ENCODE measurements at regions not wholly inside any gene's neighbourhood (a gene's known extent, or its start where the extent isn't known, plus 50 kb on each side); places are given as distances from the start of the nearest gene placed in this dataset.

DNA sequence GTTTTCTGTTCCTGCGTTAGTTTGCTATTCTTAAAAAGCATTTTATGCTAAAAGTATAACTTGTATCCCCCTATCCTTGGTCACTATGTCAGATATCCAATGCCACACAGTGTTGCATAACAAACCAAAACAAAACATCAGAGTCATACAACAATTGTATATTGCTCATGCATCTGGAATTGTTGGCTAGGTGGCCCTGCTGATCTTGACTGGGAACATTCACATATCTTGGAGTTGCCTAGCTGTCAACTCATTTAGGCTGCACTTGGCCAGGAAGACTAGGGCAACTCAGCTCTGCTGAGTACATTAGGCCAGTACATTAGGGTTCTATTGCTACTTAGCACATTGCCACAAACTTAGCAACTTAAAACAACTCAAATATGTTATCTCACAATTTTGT is 706.5 kb upstream of the UBE2E2 start:
- DNase-seq, result no peak

- no peak for DNase-seq
Measured at GRCh38 chr3:22506871-22507270, 696.3 kb upstream of the UBE2E2 start.

- DNase-seq, result no peak
Measured at GRCh38 chr3:22507709-22508108, 695.4 kb upstream of the UBE2E2 start.

DNA sequence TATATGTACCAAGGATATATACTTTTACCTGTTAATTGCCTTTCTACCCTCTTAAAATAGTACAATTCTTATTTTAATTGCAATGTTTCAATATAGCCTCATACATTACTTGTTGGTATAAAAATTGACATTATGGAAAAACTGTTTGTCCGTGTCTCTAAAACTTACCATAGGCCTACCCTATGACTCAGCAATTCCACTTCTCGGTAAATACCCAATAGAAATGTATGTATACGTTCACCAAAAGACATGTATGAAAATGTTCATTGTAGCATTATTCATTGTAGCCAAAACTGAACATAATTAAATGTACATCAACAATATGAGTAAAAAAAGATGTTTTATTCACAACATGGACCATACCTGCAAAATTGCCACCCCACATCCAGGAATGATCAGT is 679.2 kb upstream of the UBE2E2 start:
- DNase-seq, result no peak

DNA sequence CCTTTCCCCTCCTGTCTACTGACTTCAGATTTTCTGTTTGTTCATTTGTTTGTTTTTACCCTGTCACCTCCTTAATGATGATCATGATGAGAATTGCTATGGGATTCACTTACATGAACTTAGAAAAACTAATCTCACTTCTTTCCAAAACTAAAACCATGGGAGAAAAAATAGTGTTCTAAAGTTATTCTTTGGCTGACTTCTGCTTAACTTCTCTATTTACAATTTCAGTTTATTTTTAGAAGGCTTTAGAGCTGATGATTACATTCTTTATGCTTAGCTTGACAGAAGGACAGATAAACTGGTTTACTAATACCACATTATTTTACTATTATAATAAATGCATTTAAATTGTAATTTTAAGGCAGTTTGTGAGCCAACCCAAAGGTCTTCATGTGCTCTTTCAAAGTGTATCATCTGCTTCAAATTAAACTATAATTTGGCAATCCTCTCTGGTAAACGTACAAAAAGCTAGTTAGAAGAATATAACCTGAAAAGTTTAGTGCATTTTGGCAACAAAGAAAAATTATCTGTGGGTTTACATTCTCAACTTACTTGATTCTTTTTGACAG is 676.8 kb upstream of the UBE2E2 start:
- no peak for DNase-seq

DNA sequence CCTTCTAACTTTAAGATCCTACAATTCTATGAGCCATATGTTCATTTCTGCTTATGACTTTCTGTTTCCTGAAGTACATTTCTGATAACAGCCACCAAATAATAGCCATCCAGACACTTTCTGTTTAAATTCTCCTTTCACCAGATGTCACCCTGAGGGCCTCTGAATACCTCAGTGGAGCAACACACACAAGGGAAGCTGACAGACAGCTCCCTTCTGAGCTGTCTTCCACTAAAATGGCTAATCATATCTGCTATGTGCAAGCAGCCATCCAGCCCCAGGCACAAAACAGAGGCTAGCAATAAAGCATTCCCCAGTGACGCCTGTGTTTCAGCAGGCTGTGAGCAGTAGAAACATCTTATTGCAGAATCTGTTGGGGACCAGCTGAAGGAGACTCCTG is 666.6 kb upstream of the UBE2E2 start:
- DNase-seq, result no peak

DNA sequence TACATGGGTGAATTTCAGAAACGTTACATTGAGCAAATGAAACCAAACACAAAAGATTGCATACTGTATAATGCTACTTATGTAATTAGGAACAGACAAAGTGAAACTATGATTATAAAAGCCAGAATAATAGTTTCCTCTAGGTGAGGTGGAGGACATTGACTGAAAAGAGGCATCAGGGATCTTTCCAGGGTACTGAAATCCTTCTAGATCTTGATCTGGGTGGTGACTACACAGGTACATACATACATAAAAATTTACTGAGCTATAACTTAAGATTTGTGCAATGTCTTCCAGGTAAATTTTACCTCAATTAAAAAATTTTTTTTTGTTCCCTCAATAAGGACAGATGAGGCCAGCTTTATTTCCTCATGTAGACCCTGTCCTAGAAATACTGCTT is 665.6 kb upstream of the UBE2E2 start:
- no peak for DNase-seq

DNA sequence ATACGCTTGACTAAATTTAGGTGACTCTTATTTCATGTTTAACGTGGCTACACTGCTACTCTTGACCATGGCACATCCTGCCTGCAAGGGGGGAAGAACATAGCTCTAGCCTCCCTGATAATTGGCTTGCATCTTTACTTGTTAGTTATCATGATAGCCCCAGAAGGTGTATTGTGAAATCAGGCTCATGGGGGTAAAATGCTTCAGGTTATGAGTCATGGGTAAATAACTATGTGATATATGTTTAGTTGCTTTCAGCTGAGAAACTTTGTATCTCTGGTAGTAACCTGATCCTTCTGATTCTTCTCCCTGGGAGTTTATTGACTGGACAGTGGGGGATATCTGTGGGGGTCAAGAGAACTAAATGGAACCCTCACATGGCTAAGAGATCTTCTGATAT is 660.8 kb upstream of the UBE2E2 start:
- DNase-seq, result no peak

- no peak for DNase-seq
Measured at GRCh38 chr3:22555753-22556435, 647.2 kb upstream of the UBE2E2 start.

- no peak for DNase-seq
Measured at GRCh38 chr3:22565393-22565792, 637.7 kb upstream of the UBE2E2 start.

DNA sequence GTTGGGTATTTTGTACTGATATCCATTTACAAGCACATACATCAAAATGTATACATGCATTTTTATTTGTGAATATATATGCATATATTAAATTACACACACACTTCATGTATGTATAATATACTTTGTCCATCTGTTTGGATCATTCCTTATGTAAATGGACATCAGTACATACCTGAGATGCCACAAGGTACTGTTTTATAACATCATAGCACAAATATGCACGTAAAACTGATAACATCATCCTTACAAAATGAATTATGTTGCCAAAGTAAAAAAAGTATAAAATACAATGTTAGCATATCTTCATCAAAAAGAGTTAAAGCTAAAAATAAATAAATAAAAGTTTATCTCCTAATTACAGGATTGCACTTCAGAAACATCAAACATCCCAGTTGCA is 634.8 kb upstream of the UBE2E2 start:
- DNase-seq, result no peak

DNA sequence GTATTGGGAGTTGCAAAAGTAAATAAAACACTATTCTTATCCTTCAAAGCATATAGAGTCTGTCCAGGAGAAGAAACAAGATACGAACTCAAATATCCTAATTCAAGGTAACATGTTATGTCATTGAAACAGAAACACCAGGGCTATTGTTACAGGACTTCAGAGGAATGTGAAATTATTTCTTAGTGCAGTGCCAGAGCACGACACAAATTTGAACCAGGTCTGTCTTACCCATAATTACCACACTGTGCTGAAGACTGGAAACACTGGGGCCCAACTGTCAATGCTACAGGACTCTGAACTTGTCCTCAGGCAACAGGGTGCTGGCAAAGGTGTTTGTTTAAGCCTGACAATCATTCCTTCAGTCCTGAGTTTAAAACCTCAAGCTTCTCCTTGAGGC is 633.6 kb upstream of the UBE2E2 start:
- DNase-seq, result no peak

DNA sequence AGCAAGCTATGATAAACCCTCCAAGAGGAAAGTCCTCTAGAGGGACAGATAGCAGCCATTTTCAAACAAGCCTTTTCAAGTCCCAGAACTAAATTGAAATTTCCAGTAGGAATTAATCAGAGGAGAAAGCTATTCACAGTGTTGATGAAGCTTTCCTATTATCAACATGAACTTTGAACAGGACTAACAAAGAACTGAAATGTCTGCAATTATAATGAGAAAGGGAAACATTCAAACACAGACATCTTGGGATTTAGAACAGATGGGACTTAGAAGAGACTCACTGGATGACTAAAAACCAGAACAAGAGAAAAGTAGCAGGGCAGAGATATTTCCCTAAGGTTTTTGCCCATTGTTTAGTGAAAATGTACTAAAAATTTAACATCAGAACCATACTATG is 622.1 kb upstream of the UBE2E2 start:
- DNase-seq, result no peak

DNA sequence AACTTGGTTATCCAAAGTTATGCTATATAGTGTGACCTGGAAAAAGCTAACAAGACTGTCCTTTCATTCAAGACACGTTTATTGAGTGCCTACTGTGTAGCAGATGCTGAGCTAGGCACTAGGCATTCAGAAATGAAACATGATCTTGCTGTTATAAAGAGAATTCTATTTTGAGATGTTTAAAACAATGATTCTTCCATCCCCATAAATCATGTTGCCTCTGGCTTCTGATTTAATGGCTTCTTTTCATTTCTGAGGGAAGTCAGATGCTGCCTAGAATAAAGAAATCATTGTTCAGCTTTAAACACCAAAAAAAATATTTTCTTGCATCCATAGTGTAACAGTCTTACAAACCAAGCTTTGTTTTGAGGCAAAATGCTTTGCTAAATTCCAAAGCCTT is 620.9 kb upstream of the UBE2E2 start:
- DNase-seq, result peak; percentile 1

DNA sequence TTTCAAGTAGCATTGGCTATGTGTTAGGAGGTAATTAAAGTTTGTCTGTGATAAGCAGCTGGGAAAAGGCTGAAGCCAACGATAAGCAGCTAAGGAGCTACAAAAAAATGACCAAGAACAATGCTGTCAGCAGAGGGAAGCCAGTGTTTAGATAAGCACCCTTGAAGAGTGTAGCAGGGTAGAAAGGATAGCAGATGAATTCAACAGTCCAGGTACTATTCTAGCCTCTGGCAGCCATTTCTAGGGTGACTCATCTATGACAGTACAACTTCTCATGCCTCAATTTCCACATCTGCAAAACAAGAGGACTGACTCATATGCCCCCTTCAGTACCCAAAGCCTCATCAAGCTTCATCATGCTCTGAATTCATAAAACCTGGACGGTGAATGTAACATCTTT is 617.6 kb upstream of the UBE2E2 start:
- no peak for DNase-seq

DNA sequence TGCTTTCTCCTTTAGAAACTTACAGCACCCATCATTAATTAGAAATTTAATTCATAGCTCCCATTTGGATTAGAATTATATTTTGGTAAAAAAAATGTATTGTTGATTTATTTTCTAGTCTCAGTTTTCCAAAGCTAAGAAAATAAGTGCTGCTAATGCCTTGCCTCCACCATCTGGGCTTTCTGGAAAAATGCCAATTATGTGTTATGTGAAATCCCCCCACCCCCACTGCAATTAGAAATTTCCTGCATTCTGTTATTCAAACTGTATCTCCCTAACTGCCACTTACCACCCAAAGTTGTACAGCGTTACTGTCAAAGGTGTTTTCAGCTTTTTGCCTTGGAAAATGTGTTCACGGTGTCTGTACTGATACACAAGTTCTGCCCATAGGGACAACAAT is 617.2 kb upstream of the UBE2E2 start:
- peak; percentile 13 for DNase-seq

DNA sequence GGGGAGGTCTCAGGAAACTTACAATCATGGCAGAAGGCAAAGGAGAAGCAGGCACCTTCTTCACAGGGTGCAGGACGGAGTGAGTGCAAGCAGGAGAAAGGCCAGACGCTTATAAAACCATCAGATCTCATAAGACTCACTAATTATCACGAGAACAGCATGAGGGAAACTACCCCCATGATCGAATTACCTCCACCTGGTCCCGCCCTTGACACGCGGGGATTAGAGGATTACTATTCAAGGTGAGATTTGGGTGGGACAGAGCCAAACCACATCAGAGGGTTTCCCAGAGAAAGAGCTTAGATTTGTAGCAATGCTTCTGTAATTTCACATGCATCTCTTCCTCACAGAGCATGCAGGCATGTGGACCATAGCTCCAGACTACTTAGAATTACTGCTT is 615.7 kb upstream of the UBE2E2 start:
- DNase-seq, result peak; percentile 2

GRCh38 chr3:22593638-22594037 is 609.5 kb upstream of the UBE2E2 start:
- no peak for DNase-seq

GRCh38 chr3:22594990-22595389 is 608.1 kb upstream of the UBE2E2 start:
- DNase-seq, result no peak

GRCh38 chr3:22606461-22606860 is 596.7 kb upstream of the UBE2E2 start:
- no peak for DNase-seq

DNA sequence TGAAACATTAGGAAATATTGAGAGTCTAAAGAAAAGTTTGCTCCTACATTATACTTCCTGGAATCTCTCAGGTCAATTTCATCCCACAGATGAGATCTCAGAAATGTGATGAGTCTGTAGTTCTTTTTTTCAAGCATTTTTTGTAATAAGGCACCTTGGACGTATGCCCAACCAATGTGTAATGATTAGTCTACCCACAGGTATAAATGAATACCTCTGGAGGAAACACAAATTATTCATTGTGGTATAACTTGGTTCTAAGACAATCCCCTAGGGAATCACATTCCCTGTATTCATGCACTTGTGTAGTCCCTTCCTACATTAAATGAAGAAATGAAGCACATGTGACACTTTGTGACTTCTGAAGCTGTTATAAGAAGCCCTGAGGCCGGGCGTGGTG is 596.2 kb upstream of the UBE2E2 start:
- DNase-seq, result no peak

DNA sequence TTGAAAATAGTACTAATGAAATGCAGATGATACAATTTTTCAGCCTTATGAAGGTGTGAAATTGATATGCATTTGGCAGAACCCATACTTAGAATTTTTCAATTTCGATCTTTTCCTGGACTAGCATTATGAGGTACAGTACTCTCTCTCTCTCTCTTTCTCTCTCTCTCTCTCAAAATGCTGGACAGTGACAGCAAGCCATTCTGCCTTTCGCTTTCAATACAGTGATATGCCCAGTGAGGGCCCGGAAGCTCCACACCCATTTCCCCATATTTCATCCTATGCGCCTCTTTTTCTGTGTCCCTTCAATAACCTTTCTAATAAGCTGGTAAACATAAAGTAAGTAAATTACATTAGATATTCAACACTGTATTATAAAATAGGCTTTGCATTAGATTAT is 595.0 kb upstream of the UBE2E2 start:
- DNase-seq, result no peak

- no peak for DNase-seq
Measured at GRCh38 chr3:22608721-22609120, 594.4 kb upstream of the UBE2E2 start.

GRCh38 chr3:22609139-22609538 is 594.0 kb upstream of the UBE2E2 start:
- no peak for DNase-seq

DNA sequence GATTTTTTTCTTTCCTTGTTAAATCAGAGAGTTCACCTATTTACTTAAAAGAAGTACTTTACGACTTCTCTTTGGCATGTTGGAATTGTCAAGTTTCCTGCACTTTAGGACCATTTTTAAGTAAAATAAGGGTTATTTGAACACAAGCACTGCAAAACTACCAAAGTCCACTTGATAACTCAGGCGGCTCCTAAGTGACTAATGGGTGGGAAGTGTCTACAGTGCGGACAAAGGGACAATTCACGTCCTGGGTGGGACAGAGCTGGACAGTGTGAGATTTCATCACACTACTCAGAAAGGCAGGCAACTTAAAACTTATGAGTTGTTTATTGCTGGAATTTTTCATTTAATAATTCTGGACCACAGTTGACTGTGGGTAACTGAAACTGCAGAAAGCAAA is 590.2 kb upstream of the UBE2E2 start:
- no peak for DNase-seq

Data from NCI-H69 (cell line).